NB4 (cell line): ENCODE measurements at regions not wholly inside any gene's neighbourhood (a gene's known extent, or its start where the extent isn't known, plus 50 kb on each side); places are given as distances from the start of the nearest gene placed in this dataset.

Experiments
- CTCF ChIP-seq: IDR thresholded peaks from one replicate; pipeline ENCODE4 v1.5.1; 2012; ENCODE audit warnings: low read depth, low read length
- MAX ChIP-seq: IDR thresholded peaks from 2 replicates; pipeline ENCODE4 v1.6.1; 2011; ENCODE audit warnings: low read depth, low read length
- MYC ChIP-seq: IDR thresholded peaks from 2 replicates; pipeline ENCODE4 v1.6.1; 2011; ENCODE audit warnings: low read depth, low read length
- POLR2A ChIP-seq: IDR thresholded peaks from 2 replicates; pipeline ENCODE4 v1.6.1; 2011; ENCODE audit warnings: mild to moderate bottlenecking; ENCODE audit not compliant: insufficient read length; ENCODE audit errors: extremely low read depth

- no peak for TF ChIP-seq POLR2A
- no peak for TF ChIP-seq CTCF
- no peak for TF ChIP-seq MAX
- TF ChIP-seq MYC = no peak
These were observed 132.3 kb downstream of the HNRNPD start for GRCh38 chr4:82241534-82241933.
